Liver (tissue), 8 donors: ENCODE measurements at regions not wholly inside any gene's neighbourhood (a gene's known extent, or its start where the extent isn't known, plus 50 kb on each side); places are given as distances from the start of the nearest gene placed in this dataset.

Source experiments
- DNase-seq: peaks from one replicate; pipeline ENCODE4 v3.0.0-alpha.2; 2017; ENCODE audit warnings: low spot score
- H3K27ac ChIP-seq, 2 donors: one replicate each; pipeline ENCODE4 v1.7.0; 2013; ENCODE audit warnings: inconsistent platforms in 2 of 2, low read length in 2 of 2, control low read depth in 1 of 2, low read depth in 1 of 2, mild to moderate bottlenecking in 1 of 2
- H3K27me3 ChIP-seq, 4 donors: one replicate each; pipeline versions ENCODE4 v1.6.1 to v1.7.0; 2013; ENCODE audit warnings: low read length in 3 of 4, inconsistent platforms in 1 of 4, mild to moderate bottlenecking in 1 of 4, moderate library complexity in 1 of 4; ENCODE audit not compliant: control insufficient read depth in 4 of 4, insufficient read depth in 4 of 4
- H3K36me3 ChIP-seq, 4 donors: one replicate each; pipeline versions ENCODE4 v1.6.1 to v1.7.0; 2013; ENCODE audit warnings: low read length in 3 of 4, mild to moderate bottlenecking in 3 of 4, low read depth in 1 of 4, moderate library complexity in 1 of 4; ENCODE audit not compliant: control insufficient read depth in 4 of 4, insufficient read depth in 3 of 4
- H3K4me1 ChIP-seq, 4 donors: one replicate each; pipeline versions ENCODE4 v1.6.1 to v1.7.0; 2013; ENCODE audit warnings: low read length in 3 of 4, mild to moderate bottlenecking in 3 of 4, moderate library complexity in 1 of 4; ENCODE audit not compliant: control insufficient read depth in 4 of 4, insufficient read depth in 4 of 4
- H3K4me3 ChIP-seq, 3 donors: one replicate each; pipeline versions ENCODE4 v1.6.1 to v1.7.0; 2013; ENCODE audit warnings: low read length in 3 of 3, control low read depth in 1 of 3, low read depth in 1 of 3, mild to moderate bottlenecking in 1 of 3
- H3K9ac ChIP-seq, 2 donors: one replicate each; pipeline ENCODE4 v1.7.0; 2013; ENCODE audit warnings: low read length in 2 of 2, mild to moderate bottlenecking in 2 of 2, moderate library complexity in 2 of 2, control low read depth in 1 of 2, low read depth in 1 of 2
- H3K9me3 ChIP-seq, 4 donors: one replicate each; pipeline versions ENCODE4 v1.6.1 to v1.7.0; 2013; ENCODE audit warnings: low read length in 3 of 4; ENCODE audit not compliant: control insufficient read depth in 4 of 4
- CTCF ChIP-seq: fragments of 150-350 bp; IDR thresholded peaks from 2 replicates; pipeline ENCODE4 v1.5.1; 2017; ENCODE audit warnings: improper control_type of control experiment, low read depth, low read length; ENCODE audit not compliant: missing input control
- GABPA ChIP-seq, 2 donors: IDR thresholded peaks in 1 of 2; conservative IDR thresholded peaks in 1 of 2; 2 replicates each; pipeline ENCODE4 v1.6.1; 2016; ENCODE audit warnings: antibody characterized with exemption in 2 of 2, mild to moderate bottlenecking in 1 of 2, moderate library complexity in 1 of 2
- HNF4G ChIP-seq: IDR thresholded peaks from 2 replicates; pipeline ENCODE4 v1.6.1; 2016; ENCODE audit warnings: antibody characterized with exemption
- RAD21 ChIP-seq, 2 donors: IDR thresholded peaks; 2 replicates each; pipeline ENCODE4 v1.6.1; 2016; ENCODE audit warnings: antibody characterized with exemption in 2 of 2, mild to moderate bottlenecking in 2 of 2
- WGBS: extraction: QIAGEN DNeasy Blood & Tissue Kit; methylation state at CpG from one replicate; pipeline ENCODE4 v1.1.7; 2013; 5-methylcytosine and 5-hydroxymethylcytosine counted together
- donor health status: healthy.
- donor health status: healthy.
- donor health status: healthy.
- donor health status: healthy.
- donor health status: healthy.

GRCh38 chr5:93791518-93791972, 50.1 kb upstream of the POU5F2 start:
- Histone ChIP-seq H3K27me3 (no peaks in the 10 kb centered on the region), H3K27ac (no peak overlapping the region), H3K36me3 (peaks cover 0 to 3% (median 0%) of the 10 kb centered on the region in 4 donors), H3K4me1 (no peaks in the 10 kb centered on the region), H3K9me3 (no peaks in the 10 kb centered on the region), H3K9ac (no peak overlapping the region), H3K4me3 (no peak overlapping the region)
- no peak for DNase-seq
- TF ChIP-seq CTCF (no peak), GABPA (IDR thresholded peaks at IDR 0.05 in 1 of 2, conservative IDR thresholded peaks at IDR 0.05 in 1 of 2) (no peak), RAD21 (IDR thresholded peaks at IDR 0.05) (peak; percentile 10), HNF4G (no peak)
- 53% methylated on average over 3 of the region's 3 CpGs for WGBS
